IPS-18c (cell line): ENCODE measurements at regions not wholly inside any gene's neighbourhood (a gene's known extent, or its start where the extent isn't known, plus 50 kb on each side); places are given as distances from the start of the nearest gene placed in this dataset.

Source experiments
- H3K4me3 ChIP-seq: 2 replicates; pipeline ENCODE4 v1.7.0; 2013; ENCODE audit warnings: low read depth, mild to moderate bottlenecking, low read length, moderate library complexity; ENCODE audit not compliant: insufficient read depth
- H3K9me3 ChIP-seq: one replicate; pipeline ENCODE4 v1.6.1; 2013; ENCODE audit warnings: mild to moderate bottlenecking, low read length, moderate library complexity; ENCODE audit not compliant: control insufficient read depth, insufficient read depth

GRCh38 chr5:164741376-164741775 lies 1236.0 kb downstream of the MAT2B start:
- H3K4me3 ChIP-seq, result no peak overlapping the region
- no peaks in the 10 kb centered on the region for H3K9me3 ChIP-seq

DNA sequence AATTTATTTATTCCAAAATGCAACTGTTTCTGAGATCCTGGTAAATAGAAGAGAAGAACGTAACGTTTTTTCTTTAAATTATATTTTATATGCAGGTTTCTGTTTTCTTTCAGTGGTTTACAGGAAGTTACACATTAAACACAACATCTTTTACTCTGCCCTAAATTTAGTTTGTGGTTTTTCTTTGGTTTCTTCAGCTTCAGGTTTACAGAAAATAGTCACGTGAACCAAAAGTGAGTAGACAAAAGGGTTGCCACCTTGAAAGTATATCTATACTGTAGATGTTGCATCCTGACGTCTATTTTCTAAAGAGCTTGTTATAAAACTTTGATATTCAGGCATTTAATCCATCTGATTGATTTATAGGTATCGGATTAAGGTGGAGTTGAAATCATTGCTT lies 1236.6 kb downstream of the MAT2B start:
- H3K9me3 ChIP-seq, result no peaks in the 10 kb centered on the region
- no peak overlapping the region for H3K4me3 ChIP-seq

DNA sequence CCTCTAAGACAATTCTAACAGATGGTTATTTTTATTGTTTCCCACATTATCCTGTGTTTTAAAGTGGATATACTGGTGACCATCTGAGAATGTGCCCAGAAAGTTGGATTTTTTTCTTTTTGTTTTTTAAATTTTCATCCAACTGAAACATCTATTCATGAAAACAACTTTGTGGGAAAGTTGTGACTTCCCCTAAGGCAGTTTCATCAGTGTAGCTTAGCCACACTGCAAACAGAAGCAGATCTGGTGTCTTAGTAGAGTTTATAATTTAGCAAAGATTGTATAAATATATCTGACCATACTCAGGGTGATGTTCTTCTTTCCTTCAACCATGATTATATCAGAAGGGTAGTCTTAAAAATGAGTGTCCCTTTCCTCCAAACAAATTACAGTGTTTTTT lies 1241.3 kb downstream of the MAT2B start:
- no peaks in the 10 kb centered on the region for H3K9me3 ChIP-seq
- no peak overlapping the region for H3K4me3 ChIP-seq

DNA sequence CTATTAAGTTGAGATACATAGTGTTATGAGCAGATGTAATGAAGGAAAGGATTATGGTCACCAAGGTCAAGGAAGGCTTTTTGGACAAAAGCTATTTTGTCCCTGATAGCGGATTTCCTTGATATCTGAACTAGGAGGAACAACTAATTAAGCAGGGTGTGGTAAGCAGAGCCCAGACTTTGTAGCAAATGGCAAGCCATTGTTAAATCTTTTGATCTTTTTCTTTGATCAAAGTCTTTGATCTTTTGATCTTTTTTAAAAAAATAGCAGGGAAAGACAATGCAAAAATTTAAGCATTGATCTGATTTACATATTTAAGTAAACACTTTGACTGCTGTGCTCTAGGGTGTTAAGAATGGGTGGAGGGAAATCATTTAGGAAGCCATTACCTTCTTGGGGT lies 1242.0 kb downstream of the MAT2B start:
- Histone ChIP-seq H3K9me3 (no peaks in the 10 kb centered on the region), H3K4me3 (no peak overlapping the region)

DNA sequence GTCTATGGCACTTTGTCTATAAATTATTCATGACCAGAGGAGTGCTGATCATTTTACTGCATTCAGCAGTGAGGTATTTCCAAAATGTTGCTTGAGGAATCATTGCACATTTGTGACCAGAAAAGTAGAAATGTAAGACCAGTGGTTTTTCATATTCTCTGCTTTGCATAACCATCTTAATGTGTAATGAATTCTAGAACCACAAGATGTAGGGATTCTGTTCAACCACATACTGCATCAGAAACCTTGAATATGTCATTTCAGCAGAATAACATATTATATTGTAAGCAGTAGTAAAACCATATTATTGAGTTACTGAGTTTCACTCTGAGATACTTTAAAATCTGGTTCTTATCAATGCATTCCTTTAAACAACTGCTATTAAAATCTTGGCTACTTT lies 1243.4 kb downstream of the MAT2B start:
- no peaks in the 10 kb centered on the region for H3K9me3 ChIP-seq
- no peak overlapping the region for H3K4me3 ChIP-seq

DNA sequence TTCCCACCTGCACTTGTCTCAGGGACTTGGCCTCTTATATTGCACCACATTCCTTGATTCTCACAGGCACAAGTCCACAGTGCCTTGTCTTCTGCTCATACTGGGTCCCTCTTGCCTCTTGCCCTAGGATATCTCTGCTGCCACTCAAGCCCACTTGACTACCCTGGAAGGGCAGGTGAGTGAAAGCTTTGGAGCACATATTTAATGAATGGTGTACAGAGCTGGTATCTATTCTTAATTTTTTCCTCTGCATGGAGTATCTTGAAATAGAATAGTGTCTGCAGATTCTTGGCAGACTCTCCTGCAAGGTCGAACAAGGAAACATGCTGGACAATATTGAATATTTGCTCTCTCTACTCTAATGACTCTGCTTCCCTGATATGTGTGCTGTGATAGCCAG lies 1248.0 kb downstream of the MAT2B start:
- no peaks in the 10 kb centered on the region for H3K9me3 ChIP-seq

GRCh38 chr5:164763206-164763605 lies 1257.8 kb downstream of the MAT2B start:
- Histone ChIP-seq H3K9me3 (no peaks in the 10 kb centered on the region), H3K4me3 (no peak overlapping the region)

More for the DNA sequence above, 1248.0 kb downstream of the MAT2B start:
- H3K4me3 ChIP-seq, result no peak overlapping the region

DNA sequence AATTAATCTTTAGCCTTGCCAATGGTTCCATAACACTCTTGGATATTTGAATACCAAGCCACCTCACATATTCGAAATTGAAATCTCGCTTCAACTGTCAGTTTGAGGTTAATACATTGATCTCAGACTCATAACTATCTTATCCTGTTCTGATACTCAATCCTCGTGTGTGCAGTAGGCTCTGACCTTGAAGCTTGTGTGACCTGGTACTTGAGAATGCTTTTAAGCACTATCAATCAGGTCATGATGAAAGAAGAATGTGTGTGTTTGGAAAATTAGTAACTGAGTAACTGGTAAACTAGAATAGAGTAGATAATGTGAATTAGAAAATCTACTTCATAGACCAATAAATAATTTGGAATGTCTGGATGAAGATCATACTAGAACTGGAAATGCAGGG lies 1266.7 kb downstream of the MAT2B start:
- Histone ChIP-seq H3K9me3 (no peaks in the 10 kb centered on the region), H3K4me3 (no peak overlapping the region)

DNA sequence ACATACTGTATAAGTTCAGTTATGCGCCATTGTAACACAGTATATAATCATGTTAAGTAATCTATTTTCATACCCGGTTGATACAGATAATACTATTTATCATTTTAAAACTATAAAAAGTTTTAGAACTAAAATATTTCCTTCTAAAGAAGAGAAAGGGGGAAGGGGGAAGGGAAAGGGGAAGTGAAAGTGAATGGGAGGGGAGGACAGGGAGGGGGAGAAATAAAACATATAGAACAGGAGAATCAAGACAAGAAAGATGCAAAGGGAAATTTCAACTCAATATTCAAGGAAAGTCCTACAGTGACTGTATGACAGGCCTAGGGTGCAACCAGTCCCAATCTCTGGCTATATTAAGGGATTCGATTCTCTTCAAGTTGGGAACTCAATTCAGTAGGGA lies 1278.8 kb downstream of the MAT2B start:
- Histone ChIP-seq H3K4me3 (no peak overlapping the region), H3K9me3 (peaks cover 2% of the 10 kb centered on the region)

DNA sequence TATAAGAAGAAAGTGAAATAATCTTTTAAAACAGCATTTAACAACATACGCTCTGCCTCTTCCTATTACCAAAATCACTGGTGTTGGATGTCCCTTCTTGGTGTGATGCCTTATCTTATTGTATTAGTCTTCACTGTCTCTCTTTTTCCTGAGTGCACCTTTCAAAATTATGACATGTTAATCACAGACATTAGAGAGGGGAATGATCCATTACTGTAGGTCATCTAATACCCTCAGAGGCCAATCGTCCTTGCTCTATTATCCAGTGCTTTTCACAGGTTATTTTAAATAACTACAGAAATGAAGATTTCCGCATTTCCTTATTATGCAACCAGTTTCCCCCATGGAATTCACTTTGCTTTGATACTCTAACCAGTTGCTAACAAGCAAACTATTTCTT lies 1292.7 kb downstream of the MAT2B start:
- no peak overlapping the region for H3K4me3 ChIP-seq
- peaks cover 15% of the 10 kb centered on the region for H3K9me3 ChIP-seq

- Histone ChIP-seq H3K4me3 (no peak overlapping the region), H3K9me3 (peaks cover 15% of the 10 kb centered on the region)
These were observed 1294.0 kb downstream of the MAT2B start for GRCh38 chr5:164799391-164799790.

GRCh38 chr5:164801910-164802309 lies 1296.5 kb downstream of the MAT2B start:
- H3K4me3 ChIP-seq, result no peak overlapping the region
- peaks cover 15% of the 10 kb centered on the region for H3K9me3 ChIP-seq

DNA sequence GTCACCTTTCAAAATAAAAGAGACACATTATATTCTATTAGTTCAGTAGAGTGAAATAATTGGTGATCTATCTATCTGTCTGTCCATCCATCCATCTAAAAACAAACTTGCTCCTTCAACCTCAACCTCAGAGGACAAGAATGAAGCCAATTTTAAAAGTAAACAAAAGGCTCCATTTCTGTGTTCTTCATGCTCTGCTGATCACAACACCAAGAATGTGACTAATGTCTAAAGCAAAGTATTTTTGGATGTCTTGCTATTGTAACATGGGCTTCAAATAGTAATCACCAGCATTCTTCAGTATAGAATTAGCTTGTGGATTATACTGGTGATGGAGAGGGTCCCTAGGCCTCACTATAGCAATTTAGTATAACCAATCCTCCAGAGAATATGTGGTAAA lies 1304.4 kb downstream of the MAT2B start:
- Histone ChIP-seq H3K4me3 (no peak overlapping the region), H3K9me3 (no peaks in the 10 kb centered on the region)

DNA sequence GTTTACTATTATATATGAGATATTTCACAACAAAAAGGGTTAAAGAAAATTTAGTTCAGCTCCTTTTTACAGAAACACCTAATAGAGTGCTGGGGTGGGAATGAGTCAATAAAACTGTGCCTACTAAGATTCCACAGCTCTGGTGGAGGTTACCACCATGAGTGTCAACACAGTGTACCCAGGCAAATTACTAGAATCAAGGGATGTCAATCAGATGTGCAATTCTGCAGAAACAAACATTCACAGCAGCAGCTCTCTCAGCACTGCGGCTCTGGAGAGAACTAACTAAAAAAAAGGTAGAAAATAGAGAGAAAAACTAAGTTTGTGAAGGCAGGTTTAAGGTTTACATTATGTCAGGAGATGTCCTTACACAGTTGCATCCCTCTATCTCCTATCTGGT lies 1313.0 kb downstream of the MAT2B start:
- Histone ChIP-seq H3K9me3 (no peaks in the 10 kb centered on the region), H3K4me3 (no peak overlapping the region)

- no peaks in the 10 kb centered on the region for H3K9me3 ChIP-seq
- H3K4me3 ChIP-seq, result no peak overlapping the region
These were observed 1319.3 kb downstream of the MAT2B start for GRCh38 chr5:164824671-164825070.

- Histone ChIP-seq H3K4me3 (no peak overlapping the region), H3K9me3 (no peaks in the 10 kb centered on the region)
These were observed 1327.1 kb downstream of the MAT2B start for GRCh38 chr5:164832516-164832915.

- Histone ChIP-seq H3K9me3 (no peaks in the 10 kb centered on the region), H3K4me3 (no peak overlapping the region)
These were observed 1338.9 kb downstream of the MAT2B start for GRCh38 chr5:164844348-164844747.

DNA sequence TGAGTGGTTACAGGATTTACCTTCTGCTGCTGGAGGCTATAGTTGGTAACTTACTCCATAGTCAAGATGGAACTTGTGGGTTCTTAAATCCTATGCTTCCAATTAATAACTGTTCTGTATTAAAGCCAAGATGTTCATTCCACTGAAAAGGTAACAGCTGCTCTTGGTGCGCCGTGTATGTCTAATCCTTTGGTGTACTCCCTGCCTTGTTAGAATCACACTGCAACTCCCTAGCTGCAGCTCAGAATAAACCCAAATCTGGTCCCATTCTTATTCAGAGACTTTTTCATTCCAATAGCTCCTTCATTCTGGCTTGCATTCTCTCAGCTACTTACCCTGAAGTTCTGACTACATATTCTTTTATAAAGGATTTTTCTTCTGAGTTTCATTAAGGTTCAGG lies 1355.5 kb downstream of the MAT2B start:
- Histone ChIP-seq H3K4me3 (no peak overlapping the region), H3K9me3 (no peaks in the 10 kb centered on the region)

GRCh38 chr5:164861610-164862009 lies 1356.2 kb downstream of the MAT2B start:
- no peaks in the 10 kb centered on the region for H3K9me3 ChIP-seq
- H3K4me3 ChIP-seq, result no peak overlapping the region

- Histone ChIP-seq H3K4me3 (no peak overlapping the region), H3K9me3 (no peaks in the 10 kb centered on the region)
These were observed 1363.3 kb downstream of the MAT2B start for GRCh38 chr5:164868761-164869160.
